AG04449 (cell line): ENCODE measurements at regions not wholly inside any gene's neighbourhood (a gene's known extent, or its start where the extent isn't known, plus 50 kb on each side); places are given as distances from the start of the nearest gene placed in this dataset.

Experiments used
- CTCF ChIA-PET: fragments of 350-600 bp; formaldehyde crosslinking; extraction: SDS; loops from one replicate; lab custom pipeline; 2021; ENCODE audit warnings: antibody characterized with exemption; lab: Yijun Ruan, JAX
- POLR2A ChIA-PET: fragments of 400-600, 350-600 bp; formaldehyde crosslinking; extraction: SDS; loops from one replicate; lab custom pipeline; 2020; ENCODE audit warnings: antibody characterized with exemption, inconsistent platforms; lab: Yijun Ruan, JAX
- DNase-seq: peaks from one replicate; pipeline ENCODE4 v3.0.0-alpha.2; 2010; ENCODE audit warnings: low read depth, low spot score
- H3K4me3 ChIP-seq: 2 replicates; pipeline ENCODE4 v1.5.1; 2011; ENCODE audit warnings: low read depth, mild to moderate bottlenecking, control low read depth, low read length
- TF ChIP-seq, protein P1 (sequence below): IDR thresholded peaks from one replicate; pipeline ENCODE4 v1.5.1; 2011; ENCODE audit warnings: mild to moderate bottlenecking, moderate library complexity, low read length, control low read depth, inconsistent platforms; ENCODE audit not compliant: insufficient read depth; ENCODE audit errors: missing control alignments

GRCh38 chr10:113236998-113237397, 287.0 kb downstream of the TCF7L2 start:
- CTCF ChIA-PET, result interaction anchor here (0.7 kb wide), 1 partner anchor 10 kb away, joined by 3 read pairs; no protein-coding TSS in a partner anchor
- TF ChIP-seq, protein P1, sequence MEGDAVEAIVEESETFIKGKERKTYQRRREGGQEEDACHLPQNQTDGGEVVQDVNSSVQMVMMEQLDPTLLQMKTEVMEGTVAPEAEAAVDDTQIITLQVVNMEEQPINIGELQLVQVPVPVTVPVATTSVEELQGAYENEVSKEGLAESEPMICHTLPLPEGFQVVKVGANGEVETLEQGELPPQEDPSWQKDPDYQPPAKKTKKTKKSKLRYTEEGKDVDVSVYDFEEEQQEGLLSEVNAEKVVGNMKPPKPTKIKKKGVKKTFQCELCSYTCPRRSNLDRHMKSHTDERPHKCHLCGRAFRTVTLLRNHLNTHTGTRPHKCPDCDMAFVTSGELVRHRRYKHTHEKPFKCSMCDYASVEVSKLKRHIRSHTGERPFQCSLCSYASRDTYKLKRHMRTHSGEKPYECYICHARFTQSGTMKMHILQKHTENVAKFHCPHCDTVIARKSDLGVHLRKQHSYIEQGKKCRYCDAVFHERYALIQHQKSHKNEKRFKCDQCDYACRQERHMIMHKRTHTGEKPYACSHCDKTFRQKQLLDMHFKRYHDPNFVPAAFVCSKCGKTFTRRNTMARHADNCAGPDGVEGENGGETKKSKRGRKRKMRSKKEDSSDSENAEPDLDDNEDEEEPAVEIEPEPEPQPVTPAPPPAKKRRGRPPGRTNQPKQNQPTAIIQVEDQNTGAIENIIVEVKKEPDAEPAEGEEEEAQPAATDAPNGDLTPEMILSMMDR, result no peak
- no peak for DNase-seq
- POLR2A ChIA-PET, result no interaction called here
- no peak overlapping the region for H3K4me3 ChIP-seq

DNA sequence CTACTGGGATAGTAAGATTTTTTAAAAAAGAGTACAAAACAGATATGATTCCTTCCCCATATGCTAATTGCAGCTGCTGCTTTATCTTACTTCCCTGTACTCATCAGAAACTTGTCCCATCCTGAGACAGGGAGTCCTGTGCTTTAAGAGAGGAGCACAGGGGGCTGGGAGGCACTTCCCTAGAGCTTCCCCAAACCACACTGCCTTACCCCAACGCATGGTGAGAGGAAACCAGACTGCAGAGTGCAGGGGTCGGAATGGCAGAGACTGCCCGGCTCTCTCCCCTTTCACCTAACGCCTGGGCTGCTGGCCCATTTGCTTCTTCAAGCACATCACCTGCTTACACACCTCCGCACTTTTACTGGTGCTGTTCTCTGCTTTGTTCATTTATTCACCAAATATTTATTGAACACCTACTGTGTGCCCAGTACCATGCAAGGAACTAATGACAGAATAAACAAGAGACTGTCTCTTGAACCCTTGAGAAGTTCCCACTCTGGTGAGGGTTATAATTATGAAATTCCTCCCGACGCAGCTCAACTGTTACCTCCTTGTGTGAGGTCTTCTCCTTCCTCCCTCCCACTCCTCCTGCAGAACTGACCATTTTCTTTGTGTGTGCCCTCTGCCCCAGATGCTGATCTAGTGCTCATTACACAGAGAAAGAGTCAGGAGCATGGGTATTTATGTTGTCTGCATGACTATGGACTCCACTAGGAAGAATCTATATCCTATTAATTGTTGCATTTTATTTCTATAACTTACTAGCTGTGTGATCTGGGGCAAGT, 289.7 kb downstream of the TCF7L2 start:
- POLR2A ChIA-PET, result no interaction called here
- H3K4me3 ChIP-seq, result no peak overlapping the region
- no peak for DNase-seq
- CTCF ChIA-PET, result interaction anchor here (1.3 kb wide), 1 partner anchor 146 kb away, joined by 4 read pairs; no protein-coding TSS in a partner anchor
- TF ChIP-seq, protein P1, result no peak

GRCh38 chr10:113240736-113241135, 290.7 kb downstream of the TCF7L2 start:
- no peak overlapping the region for H3K4me3 ChIP-seq
- ChIA-PET CTCF (no interaction called here), POLR2A (no interaction called here)
- DNase-seq, result no peak
- TF ChIP-seq, protein P1, result no peak

GRCh38 chr10:113241599-113242360, 291.7 kb downstream of the TCF7L2 start:
- H3K4me3 ChIP-seq, result no peak overlapping the region
- POLR2A ChIA-PET, result no interaction called here
- no peak for DNase-seq
- TF ChIP-seq, protein P1, result no peak
- CTCF ChIA-PET, result no interaction called here

- ChIA-PET POLR2A (no interaction called here), CTCF (no interaction called here)
- TF ChIP-seq, protein P1, result no peak
- DNase-seq, result no peak
- no peak overlapping the region for H3K4me3 ChIP-seq
Measured at GRCh38 chr10:113243311-113243710, 293.3 kb downstream of the TCF7L2 start.

GRCh38 chr10:113244750-113245149, 294.7 kb downstream of the TCF7L2 start:
- TF ChIP-seq, protein P1, result no peak

More at GRCh38 chr10:113244750-113245149, 294.7 kb downstream of the TCF7L2 start:
- POLR2A ChIA-PET, result no interaction called here
- DNase-seq, result no peak
- CTCF ChIA-PET, result no interaction called here
- H3K4me3 ChIP-seq, result no peak overlapping the region
